Breast epithelium (tissue), 4 donors: ENCODE measurements at regions not wholly inside any gene's neighbourhood (a gene's known extent, or its start where the extent isn't known, plus 50 kb on each side); places are given as distances from the start of the nearest gene placed in this dataset.
"Not testable (repeated sequence)": the region's sequence is repeated elsewhere in the genome, so short reads cannot be mapped to it uniquely, and the experiment has no call there.

Source experiments
- DNase-seq, 2 donors: peaks; one replicate each; pipeline ENCODE4 v3.0.0-alpha.2; 2019; ENCODE audit warnings: low spot score in 2 of 2
- H3K27ac ChIP-seq, 2 donors: fragments of 200-600 bp; sonication (generic) in 1 of 2; one replicate each; pipeline ENCODE4 v1.5.1; 2016 to 2019; ENCODE audit warnings: mild to moderate bottlenecking in 1 of 2
- H3K27me3 ChIP-seq, 2 donors: fragments of 200-600 bp; sonication (generic) in 1 of 2; one replicate each; pipeline versions ENCODE4 v1.5.1 to v1.6.0; 2017 to 2019; ENCODE audit warnings: control low read depth in 1 of 2, mild to moderate bottlenecking in 1 of 2
- H3K36me3 ChIP-seq: fragments of 200-600 bp; one replicate; pipeline ENCODE4 v1.5.1; 2019
- H3K4me1 ChIP-seq, 2 donors: fragments of 200-600 bp; sonication (generic); one replicate each; pipeline ENCODE4 v1.5.1; 2016 to 2019; ENCODE audit warnings: control low read depth in 1 of 2
- H3K4me3 ChIP-seq, 3 donors: fragments of 200-600 bp; sonication (generic); 1 replicate in 2 of 3; 2 replicates in 1 of 3; pipeline ENCODE4 v1.5.1; 2016 to 2019; ENCODE audit warnings: mild to moderate bottlenecking in 3 of 3, moderate library complexity in 2 of 3
- H3K9me3 ChIP-seq, 2 donors: fragments of 200-600 bp; sonication (generic) in 1 of 2; one replicate each; pipeline ENCODE4 v1.5.1; 2016 to 2019; ENCODE audit warnings: control low read depth in 1 of 2
- CTCF ChIP-seq, 3 donors: fragments of 450-650 bp; IDR thresholded peaks; one replicate each; pipeline ENCODE4 v1.5.1; 2016 to 2017; ENCODE audit warnings: antibody characterized with exemption in 3 of 3, mild to moderate bottlenecking in 3 of 3, moderate library complexity in 3 of 3
- POLR2A ChIP-seq: fragments of 450-650 bp; IDR thresholded peaks from one replicate; pipeline ENCODE4 v1.6.1; 2016; ENCODE audit warnings: antibody characterized with exemption, mild to moderate bottlenecking, moderate library complexity
- POLR2AphosphoS5 ChIP-seq, 3 donors: sonication (generic); formaldehyde crosslinking; IDR thresholded peaks; one replicate each; pipeline ENCODE4 v1.6.1; 2017; ENCODE audit warnings: antibody characterized with exemption in 3 of 3
- intact Hi-C: fragments of 100-400 bp; cut with DNase I; formaldehyde crosslinking; loops from one replicate; pipeline ENCODE4 v1.15.1; 2023; ENCODE audit warnings: low total_unique reads

GRCh38 chr4:107439401-107439800, 280.6 kb downstream of the PAPSS1 start:
- TF ChIP-seq POLR2A (no peak), CTCF (IDR thresholded peaks at IDR 0.05) (no peak), POLR2AphosphoS5 (IDR thresholded peaks at IDR 0.05) (no peak)
- H3K36me3 ChIP-seq = no peaks in the 10 kb centered on the region
- H3K27ac ChIP-seq = no peak overlapping the region
- no peaks in the 10 kb centered on the region for H3K27me3 ChIP-seq
- no peaks in the 10 kb centered on the region for H3K4me1 ChIP-seq
- DNase-seq = no peak
- H3K4me3 ChIP-seq = no peak overlapping the region
- intact Hi-C loops = no loop called here
- H3K9me3 ChIP-seq = no peaks in the 10 kb centered on the region

GRCh38 chr4:107436471-107436870, 283.6 kb downstream of the PAPSS1 start:
- not testable (repeated sequence) for H3K36me3 ChIP-seq, H3K4me3 ChIP-seq

GRCh38 chr4:107432451-107432850, 287.6 kb downstream of the PAPSS1 start:
- no peaks in the 10 kb centered on the region for H3K27me3 ChIP-seq
- no peaks in the 10 kb centered on the region for H3K4me1 ChIP-seq
- H3K9me3 ChIP-seq = no peaks in the 10 kb centered on the region
- no peak overlapping the region for H3K27ac ChIP-seq
- TF ChIP-seq POLR2AphosphoS5 (IDR thresholded peaks at IDR 0.05) (no peak), CTCF (IDR thresholded peaks at IDR 0.05) (no peak), POLR2A (no peak)
- intact Hi-C loops = no loop called here
- no peak for DNase-seq
- no peak overlapping the region for H3K4me3 ChIP-seq
- H3K36me3 ChIP-seq = no peaks in the 10 kb centered on the region

More at GRCh38 chr4:107436471-107436870, 283.6 kb downstream of the PAPSS1 start:
- DNase-seq, H3K9me3 ChIP-seq, intact Hi-C loops, H3K27ac ChIP-seq, H3K27me3 ChIP-seq, H3K4me1 ChIP-seq: not testable (repeated sequence)

GRCh38 chr4:107423677-107424405, 296.2 kb downstream of the PAPSS1 start:
- H3K9me3 ChIP-seq = peaks cover 0 to 6% of the 10 kb centered on the region in 2 donors

GRCh38 chr4:107419536-107419935, 300.5 kb downstream of the PAPSS1 start:
- intact Hi-C loops = not testable (repeated sequence)

More at GRCh38 chr4:107423677-107424405, 296.2 kb downstream of the PAPSS1 start:
- Histone ChIP-seq H3K27me3 (no peaks in the 10 kb centered on the region), H3K4me3 (no peak overlapping the region), H3K4me1 (no peaks in the 10 kb centered on the region), H3K27ac (no peak overlapping the region), H3K36me3 (no peaks in the 10 kb centered on the region)
- intact Hi-C loops = no loop called here
- TF ChIP-seq CTCF (IDR thresholded peaks at IDR 0.05) = no peak
- TF ChIP-seq POLR2AphosphoS5 (IDR thresholded peaks at IDR 0.05) = no peak
- no peak for TF ChIP-seq POLR2A
- no peak for DNase-seq

GRCh38 chr4:107419052-107419451, 301.0 kb downstream of the PAPSS1 start:
- no peak for DNase-seq
- H3K4me1 ChIP-seq = no peaks in the 10 kb centered on the region
- intact Hi-C loops = no loop called here
- no peaks in the 10 kb centered on the region for H3K36me3 ChIP-seq
- no peaks in the 10 kb centered on the region for H3K27me3 ChIP-seq
- H3K4me3 ChIP-seq = no peak overlapping the region
- TF ChIP-seq POLR2A (no peak), POLR2AphosphoS5 (IDR thresholded peaks at IDR 0.05) (no peak), CTCF (IDR thresholded peaks at IDR 0.05) (no peak)
- peaks cover 0 to 6% of the 10 kb centered on the region in 2 donors for H3K9me3 ChIP-seq
- H3K27ac ChIP-seq = no peak overlapping the region

More at GRCh38 chr4:107419536-107419935, 300.5 kb downstream of the PAPSS1 start:
- not testable (repeated sequence) for H3K27ac ChIP-seq, H3K4me1 ChIP-seq, H3K27me3 ChIP-seq, H3K9me3 ChIP-seq, DNase-seq, H3K4me3 ChIP-seq, H3K36me3 ChIP-seq

GRCh38 chr4:107415490-107415889, 304.5 kb downstream of the PAPSS1 start:
- H3K27me3 ChIP-seq, H3K4me1 ChIP-seq, H3K4me3 ChIP-seq, H3K36me3 ChIP-seq, intact Hi-C loops, H3K27ac ChIP-seq, DNase-seq: not testable (repeated sequence)
- peaks cover 0 to 24% of the 10 kb centered on the region in 2 donors for H3K9me3 ChIP-seq

GRCh38 chr4:107409872-107410271, 310.2 kb downstream of the PAPSS1 start:
- H3K4me1 ChIP-seq, intact Hi-C loops, H3K36me3 ChIP-seq, H3K27ac ChIP-seq, H3K27me3 ChIP-seq, DNase-seq, H3K4me3 ChIP-seq: not testable (repeated sequence)
- H3K9me3 ChIP-seq = peaks cover 4 to 29% of the 10 kb centered on the region in 2 donors
